Activated CD8-positive, alpha-beta memory T cell treated with anti-CD3 and anti-CD28 coated beads, Interleukin-2, amount 50 U/mL, for 4 hours (primary cell): ENCODE measurements at regions not wholly inside any gene's neighbourhood (a gene's known extent, or its start where the extent isn't known, plus 50 kb on each side); places are given as distances from the start of the nearest gene placed in this dataset.

Source experiments
- DNase-seq: peaks from one replicate; pipeline ENCODE4 v3.0.0-alpha.2; 2020

GRCh38 chr6:30806581-30807183, 62.3 kb upstream of the IER3 start:
- no peak for DNase-seq

GRCh38 chr6:30804333-30804732, 60.0 kb upstream of the IER3 start:
- DNase-seq, result no peak

GRCh38 chr6:30802731-30803130, 58.4 kb upstream of the IER3 start:
- no peak for DNase-seq

GRCh38 chr6:30801950-30802349, 57.6 kb upstream of the IER3 start:
- DNase-seq, result no peak

GRCh38 chr6:30800871-30801270, 56.5 kb upstream of the IER3 start:
- no peak for DNase-seq

GRCh38 chr6:30799210-30799609, 54.9 kb upstream of the IER3 start:
- no peak for DNase-seq

- no peak for DNase-seq
Measured at GRCh38 chr6:30798494-30798893, 54.1 kb upstream of the IER3 start.

GRCh38 chr6:30795549-30796293, 51.4 kb upstream of the IER3 start:
- no peak for DNase-seq
